ENCODE measurements at regions not wholly inside any gene's neighbourhood (a gene's known extent, or its start where the extent isn't known, plus 50 kb on each side); places are given as distances from the start of the nearest gene placed in this dataset.

GRCh38 chr14:41404126-41404525 lies 202.6 kb upstream of the LRFN5 start:
- peak; percentile 53 for DNase-seq

DNA sequence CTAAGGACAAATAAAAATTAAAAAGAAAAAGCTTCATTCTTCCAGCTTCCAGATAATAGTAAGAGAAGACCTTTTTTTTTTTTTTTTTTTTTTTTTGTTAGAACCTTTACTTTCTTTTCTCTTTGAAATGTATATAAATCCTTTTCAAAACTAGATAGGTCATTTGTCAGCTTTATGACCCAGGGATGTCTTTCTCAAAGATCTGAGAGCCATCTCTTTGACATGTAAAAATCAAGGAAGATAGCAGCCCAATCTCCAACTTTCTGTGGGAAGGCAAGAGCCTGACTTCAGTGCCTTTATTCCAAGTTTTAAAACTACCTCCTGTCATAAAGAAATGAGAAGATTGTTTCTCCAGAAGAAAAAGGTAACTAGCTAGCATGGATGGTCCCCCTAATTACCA lies 203.3 kb upstream of the LRFN5 start:
- no peak for DNase-seq

DNA sequence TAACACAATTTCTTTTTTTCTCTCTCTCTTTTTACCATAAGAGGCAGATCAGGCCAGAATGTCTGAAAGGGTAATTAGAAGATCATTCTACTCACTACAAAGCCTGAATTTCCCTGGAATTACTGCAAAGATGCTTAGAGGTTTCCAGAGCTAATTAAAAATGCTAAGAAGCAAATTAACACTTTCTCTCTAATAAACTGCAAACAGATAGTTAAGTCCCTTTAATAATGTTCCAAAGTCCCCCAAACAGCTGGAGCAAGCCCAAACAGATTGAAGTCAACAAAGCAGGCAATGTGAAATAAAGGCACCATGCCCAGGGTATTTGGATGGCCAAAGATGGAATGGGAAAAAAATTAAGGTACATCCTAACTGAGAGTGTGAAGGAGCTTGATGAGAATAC lies 208.8 kb upstream of the LRFN5 start:
- no peak for DNase-seq

- no peak for DNase-seq
Measured at GRCh38 chr14:41393512-41393911, 213.2 kb upstream of the LRFN5 start.

- DNase-seq: no peak
Measured at GRCh38 chr14:41392226-41392625, 214.4 kb upstream of the LRFN5 start.

- no peak for DNase-seq
Measured at GRCh38 chr14:41389355-41389754, 217.3 kb upstream of the LRFN5 start.

DNA sequence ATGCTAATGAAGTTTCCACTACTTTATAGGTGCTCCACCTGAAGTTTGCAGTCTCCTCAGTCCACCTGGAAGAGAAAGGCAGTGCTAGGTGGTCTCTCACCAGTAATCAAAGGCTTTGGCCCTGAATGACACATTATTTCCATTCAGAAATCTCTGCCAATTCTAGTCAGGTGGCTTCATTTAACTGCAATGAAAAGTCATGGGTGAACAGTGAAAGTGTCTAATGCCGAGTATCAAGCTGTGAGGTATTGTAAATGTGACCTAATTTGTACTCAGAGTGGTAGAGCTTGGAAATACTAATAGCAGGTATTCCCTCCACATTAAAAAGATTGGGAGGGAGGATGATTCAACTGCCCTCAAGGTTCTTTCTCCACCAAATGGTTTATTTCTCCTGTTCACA lies 220.9 kb upstream of the LRFN5 start:
- no peak for DNase-seq

DNA sequence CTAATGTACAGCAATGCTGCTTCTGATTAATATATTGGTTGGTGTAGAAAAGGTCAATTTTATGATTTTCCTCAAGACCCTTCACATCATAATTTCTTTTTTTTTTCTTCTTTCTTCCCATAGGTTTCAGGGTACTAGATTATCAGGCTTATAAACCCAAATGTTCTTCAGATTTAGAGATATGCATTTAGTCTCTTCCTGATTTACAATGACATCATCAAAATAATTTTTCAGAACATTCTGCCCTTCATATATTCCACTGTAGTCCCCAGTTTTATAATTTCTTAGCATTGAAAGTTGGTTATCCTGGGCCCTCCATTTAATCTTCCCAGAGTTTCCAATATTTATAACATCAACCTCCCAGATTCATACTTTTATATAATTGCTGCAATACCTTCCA lies 226.7 kb upstream of the LRFN5 start:
- DNase-seq: no peak

DNA sequence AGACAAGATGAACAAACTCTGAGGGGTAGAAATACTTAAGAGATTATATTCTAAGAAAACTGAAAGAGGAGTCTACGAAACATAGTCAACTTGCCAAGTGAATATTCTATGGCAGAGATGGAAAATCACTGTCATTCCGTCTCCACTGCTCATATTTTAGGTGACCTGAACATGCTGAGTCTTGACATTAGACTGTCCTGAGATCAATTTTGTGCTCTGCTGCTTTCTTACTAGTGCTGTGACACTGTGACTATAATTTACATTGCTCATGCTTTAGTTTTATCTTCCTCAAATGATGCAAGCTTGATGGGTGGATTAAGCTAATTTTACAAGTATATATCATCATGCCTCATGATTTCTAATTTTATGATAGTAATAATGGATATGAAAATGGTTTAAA lies 228.2 kb upstream of the LRFN5 start:
- DNase-seq: no peak

DNA sequence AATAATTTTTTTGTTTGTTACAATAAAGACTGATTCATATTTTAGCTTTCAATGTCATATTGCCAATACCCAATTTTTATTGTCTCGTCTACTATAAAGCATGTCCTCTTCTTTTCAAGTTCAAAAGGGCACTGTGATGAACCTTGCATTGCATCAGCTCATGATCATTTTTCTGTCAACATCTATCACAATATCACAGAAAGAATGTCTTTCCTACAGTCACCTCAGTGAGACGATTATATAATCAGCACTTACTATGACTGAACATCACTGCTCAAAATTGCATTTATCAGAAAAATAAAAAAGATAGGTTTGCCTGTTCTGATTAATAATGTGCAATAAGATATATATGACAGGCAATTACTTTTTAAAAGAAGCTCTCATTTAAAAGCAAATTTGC lies 228.7 kb upstream of the LRFN5 start:
- no peak for DNase-seq

DNA sequence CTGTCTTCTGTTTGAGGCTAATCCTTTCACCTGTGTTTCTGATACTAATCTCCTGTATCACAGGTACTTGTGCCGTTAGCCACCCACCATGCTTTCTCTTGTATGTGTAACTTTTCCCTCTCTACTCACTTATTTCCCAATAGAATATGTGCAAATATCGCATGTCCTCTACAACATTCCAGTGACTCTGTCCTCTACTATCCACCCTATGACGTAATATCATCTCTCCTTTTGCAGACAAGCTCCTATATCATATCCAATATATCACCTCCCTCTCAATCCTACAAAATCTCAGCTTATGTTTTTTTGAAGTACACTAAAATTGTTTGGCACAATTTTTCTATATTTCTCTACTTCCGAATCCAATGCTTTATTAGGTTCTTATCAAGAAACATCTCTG lies 232.6 kb upstream of the LRFN5 start:
- DNase-seq: no peak

- DNase-seq: no peak
Measured at GRCh38 chr14:41362139-41362538, 244.5 kb upstream of the LRFN5 start.

GRCh38 chr14:41360126-41360525 lies 246.6 kb upstream of the LRFN5 start:
- no peak for DNase-seq

DNA sequence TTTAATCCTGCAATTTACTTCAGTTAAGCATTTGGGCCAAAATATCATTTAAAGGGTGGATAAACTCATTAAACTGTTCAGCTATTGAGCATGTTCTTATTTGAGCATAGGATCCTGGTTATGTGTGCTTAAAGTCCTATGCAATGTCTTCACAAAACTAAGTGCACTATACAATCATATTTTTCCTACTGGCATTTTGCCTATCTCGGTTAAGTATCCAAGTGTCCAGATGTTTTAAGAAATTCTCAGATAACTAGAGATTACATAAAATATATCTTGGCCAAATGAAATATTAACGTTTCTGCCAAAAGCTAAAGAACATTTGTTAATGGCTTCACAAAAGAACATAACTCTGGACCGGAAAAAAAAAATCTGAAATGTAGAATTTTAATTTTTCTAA lies 250.8 kb upstream of the LRFN5 start:
- peak; percentile 56 for DNase-seq

GRCh38 chr14:41350476-41350875 lies 256.2 kb upstream of the LRFN5 start:
- no peak for DNase-seq

DNA sequence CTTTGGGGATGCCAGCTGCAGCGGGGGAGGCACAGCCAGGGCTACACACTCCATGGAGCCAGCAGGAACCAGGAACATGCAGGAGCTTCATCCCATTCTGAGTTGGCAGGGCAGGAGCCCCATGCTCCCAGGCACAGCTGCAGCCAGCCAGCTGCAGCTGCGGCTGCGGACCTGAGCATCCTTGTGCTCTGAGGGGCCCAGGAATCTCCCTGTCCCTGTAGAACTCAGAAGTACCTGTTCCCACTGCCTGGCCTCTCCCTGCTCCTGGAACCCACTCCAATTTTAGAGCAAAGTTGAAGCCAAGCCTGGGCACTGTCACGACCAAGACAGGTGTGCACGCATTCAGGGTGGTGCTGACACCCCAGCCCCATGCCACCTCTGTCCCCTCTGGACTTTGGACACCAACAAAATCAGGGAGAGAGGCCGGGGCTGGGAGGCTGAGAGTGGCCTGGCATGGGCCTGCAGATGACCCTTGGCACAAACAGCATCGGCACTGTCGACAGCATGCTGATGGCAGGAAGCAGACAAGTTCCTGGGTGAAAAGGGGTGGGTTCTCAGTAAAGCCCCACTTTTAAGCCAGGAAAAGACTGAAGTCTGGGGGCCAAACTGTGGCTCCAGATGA lies 257.3 kb upstream of the LRFN5 start:
- DNase-seq: no peak

DNA sequence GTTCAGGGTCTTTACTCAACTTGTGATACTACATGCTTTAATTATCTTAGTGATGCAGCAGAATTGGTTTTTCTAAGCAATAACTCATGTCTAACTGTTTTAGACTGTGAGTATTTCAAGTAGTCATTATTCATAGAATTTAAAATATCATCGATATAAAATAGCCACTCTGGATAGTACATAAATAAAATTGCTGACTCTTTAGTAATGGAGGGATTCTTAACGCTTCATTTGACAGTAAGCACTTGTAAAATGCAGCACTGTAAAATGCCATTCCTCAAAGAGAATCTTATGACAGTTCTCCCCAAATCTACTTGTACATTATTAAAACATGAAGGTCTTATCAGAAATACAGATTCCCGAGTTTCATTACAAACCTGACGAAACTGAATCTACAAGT lies 262.8 kb upstream of the LRFN5 start:
- no peak for DNase-seq

- peak; percentile 74 for DNase-seq
Measured at GRCh38 chr14:41313196-41313595, 293.5 kb upstream of the LRFN5 start.

DNA sequence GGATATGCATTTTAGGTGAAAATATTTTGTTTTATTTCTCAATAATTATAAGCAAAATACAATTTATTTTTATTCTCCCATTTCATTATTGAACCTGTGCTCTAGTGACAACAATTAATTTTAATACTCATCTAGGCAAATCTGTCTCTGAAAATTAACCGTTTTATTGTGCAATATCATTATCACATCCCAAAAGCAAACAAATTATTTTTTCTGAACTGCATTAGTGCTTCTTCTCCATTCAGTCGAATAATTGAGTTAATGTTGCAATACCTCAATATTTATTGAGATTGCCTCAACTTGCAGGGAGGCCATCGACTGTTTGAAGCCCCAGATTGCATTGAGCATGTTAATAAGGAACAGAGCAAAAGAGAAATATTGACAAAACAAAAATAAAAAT lies 303.2 kb upstream of the LRFN5 start:
- no peak for DNase-seq

DNA sequence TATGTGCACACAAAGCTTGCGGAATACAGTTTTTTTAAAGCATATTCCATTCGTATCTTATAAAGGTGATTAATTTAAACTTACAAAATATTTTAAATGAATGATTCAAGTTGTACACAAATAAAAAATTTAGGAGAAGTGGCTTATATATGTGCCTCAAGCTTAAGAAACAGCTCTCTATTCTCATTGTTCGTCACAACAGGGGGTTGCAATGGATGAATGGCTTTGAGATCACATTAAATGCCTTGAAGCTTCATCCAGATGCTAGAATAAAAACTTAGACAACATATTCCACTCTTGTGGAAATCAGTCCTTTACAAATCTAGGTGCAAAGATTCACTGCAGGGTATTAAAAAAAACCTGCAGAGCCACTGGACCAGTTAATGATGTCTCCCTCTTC lies 303.9 kb upstream of the LRFN5 start:
- DNase-seq: no peak

GRCh38 chr14:41299924-41300323 lies 306.8 kb upstream of the LRFN5 start:
- no peak for DNase-seq

DNA sequence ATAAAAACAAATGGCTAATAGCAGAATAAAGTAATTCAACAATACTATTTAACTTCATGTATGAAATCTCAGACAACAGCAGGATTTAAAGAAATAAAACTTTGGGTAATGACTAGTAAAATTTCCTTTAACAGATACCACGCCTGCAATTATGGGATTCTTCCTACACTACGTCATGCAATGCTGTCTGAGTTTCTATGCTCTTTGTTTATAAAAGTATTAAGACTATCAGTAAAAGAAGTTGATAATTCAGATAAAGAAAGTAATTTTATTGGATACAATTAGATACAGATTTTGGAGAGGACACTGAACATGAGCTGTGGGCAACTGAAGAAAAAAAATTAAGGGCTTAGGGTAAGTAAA lies 308.4 kb upstream of the LRFN5 start:
- DNase-seq: no peak

GRCh38 chr14:41297576-41298327 lies 308.9 kb upstream of the LRFN5 start:
- DNase-seq: no peak

GRCh38 chr14:41295734-41296133 lies 310.9 kb upstream of the LRFN5 start:
- no peak for DNase-seq

DNA sequence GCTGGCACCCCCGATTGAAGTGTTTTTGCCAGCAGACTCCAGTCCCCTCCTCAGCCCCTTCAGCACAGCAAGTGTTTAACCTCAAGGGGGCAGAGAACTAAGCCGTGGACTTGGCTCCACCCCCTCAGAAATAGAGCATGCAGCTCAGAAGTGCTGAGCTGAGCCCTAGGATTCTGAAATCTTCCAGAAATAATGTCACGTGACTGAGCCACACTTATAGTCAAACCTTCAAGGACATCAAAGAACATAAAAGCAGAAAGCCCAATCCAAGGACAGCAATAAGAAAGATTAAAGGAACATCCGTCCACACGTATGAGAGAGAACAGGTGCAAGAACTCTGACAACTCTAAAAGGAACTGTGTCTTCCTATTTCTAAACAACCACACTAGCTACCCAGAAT lies 317.7 kb upstream of the LRFN5 start:
- no peak for DNase-seq

Data from skin of body (tissue), 1 donor.